ENCODE measurements at regions not wholly inside any gene's neighbourhood (a gene's known extent, or its start where the extent isn't known, plus 50 kb on each side); places are given as distances from the start of the nearest gene placed in this dataset.

DNA sequence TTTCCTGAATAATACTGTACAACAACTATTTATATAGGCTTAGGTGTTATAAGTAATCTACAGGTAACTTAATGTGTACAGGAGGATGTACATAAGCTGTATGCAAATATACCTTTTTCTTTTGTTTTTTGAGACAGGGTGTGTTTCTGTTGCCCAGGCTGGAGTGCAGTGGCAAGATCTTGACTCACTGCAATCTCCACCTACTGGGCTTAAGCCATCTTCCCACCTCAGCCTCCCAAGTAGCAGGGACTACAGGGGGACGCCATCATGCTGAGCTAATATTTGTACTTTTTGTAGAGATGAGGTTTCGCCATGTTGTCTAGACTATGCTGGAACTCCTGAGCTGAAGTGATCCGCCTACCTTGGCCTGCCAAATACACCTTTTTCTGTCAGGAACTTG lies 191.7 kb upstream of the ZNF217 start:
- TF ChIP-seq CTCF (IDR thresholded peaks at IDR 0.05) (no peak), POLR2A (IDR thresholded peaks at IDR 0.05) (no peak)

Measured in body of pancreas (tissue), 4 donors.